H1 (cell line): ENCODE measurements at regions not wholly inside any gene's neighbourhood (a gene's known extent, or its start where the extent isn't known, plus 50 kb on each side); places are given as distances from the start of the nearest gene placed in this dataset.

ENCODE experiments used
- CTCF ChIA-PET: fragments of 300-600 bp; sonication (Branson Sonifier 250); formaldehyde crosslinking; loops from one replicate; lab custom pipeline; 2021; ENCODE audit not compliant: partially characterized antibody; lab: Charles Lee
- POLR2A ChIA-PET: fragments of 300-600 bp; sonication (Branson Sonifier 250); formaldehyde crosslinking; loops from one replicate; lab custom pipeline; 2021; ENCODE audit warnings: inconsistent platforms; ENCODE audit not compliant: partially characterized antibody; lab: Charles Lee
- DNase-seq, 2 experiments: peaks; one replicate each; pipeline versions ENCODE4 v3.0.0 to v3.0.0-alpha.2; 2010 to 2022; ENCODE audit warnings: low spot score in 2 of 2, low read depth in 1 of 2, mixed read lengths in 1 of 2
- FAIRE-seq: peaks from 2 replicates; lab custom pipeline; 2011; peaks lifted over from hg19 to GRCh38; lab: Jason Lieb, UNC
- H2AFZ ChIP-seq: 2 replicates; pipeline ENCODE4 v1.8.1; 2012; ENCODE audit warnings: low read length, inconsistent platforms
- H2AK5ac ChIP-seq: 2 replicates; pipeline ENCODE4 v1.6.1; 2013; ENCODE audit warnings: low read depth, low read length
- H2BK120ac ChIP-seq: replicated peaks from 2 replicates; pipeline ENCODE3; 2013; ENCODE audit warnings: low read depth, low read length, inconsistent platforms
- H2BK12ac ChIP-seq: 2 replicates; pipeline ENCODE4 v1.6.1; 2013; ENCODE audit warnings: low read depth, low read length
- H2BK15ac ChIP-seq: 2 replicates; pipeline ENCODE4 v1.6.1; 2013; ENCODE audit warnings: low read length
- H2BK20ac ChIP-seq: 2 replicates; pipeline ENCODE4 v1.6.1; 2013; ENCODE audit warnings: low read length
- H2BK5ac ChIP-seq: 2 replicates; pipeline ENCODE4 v1.6.1; 2013; ENCODE audit warnings: low read depth, low read length
- H3K14ac ChIP-seq: 2 replicates; pipeline ENCODE4 v1.6.1; 2013; ENCODE audit warnings: inconsistent platforms; ENCODE audit not compliant: insufficient read length
- H3K18ac ChIP-seq: 2 replicates; pipeline ENCODE4 v1.6.1; 2013; ENCODE audit warnings: low read length; ENCODE audit errors: extremely low read depth
- H3K23ac ChIP-seq: 2 replicates; pipeline ENCODE4 v1.6.1; 2013; ENCODE audit warnings: inconsistent platforms; ENCODE audit not compliant: insufficient read length
- H3K23me2 ChIP-seq: 2 replicates; pipeline ENCODE4 v1.6.1; 2013; ENCODE audit warnings: low read depth, low read length
- H3K27ac ChIP-seq: 2 replicates; pipeline ENCODE4 v1.6.1; 2011; ENCODE audit warnings: low read depth, low read length, inconsistent platforms
- H3K27me3 ChIP-seq, 4 experiments: replicated peaks in 1 of 4; 1 replicate in 1 of 4; 2 replicates in 3 of 4; pipeline versions ENCODE4 v1.6.1 to v1.8.1; 2011 to 2013; ENCODE audit warnings: low read length in 3 of 4, mild to moderate bottlenecking in 3 of 4, inconsistent platforms in 2 of 4, mixed read lengths in 2 of 4, moderate library complexity in 1 of 4; ENCODE audit not compliant: control insufficient read depth in 3 of 4, insufficient read depth in 3 of 4; ENCODE audit errors: extremely low read depth in 1 of 4
- H3K36me3 ChIP-seq, 4 experiments: 2 replicates each; pipeline versions ENCODE4 v1.6.1 to v1.8.1; 2011 to 2013; ENCODE audit warnings: mild to moderate bottlenecking in 4 of 4, low read length in 3 of 4, moderate library complexity in 2 of 4, control low read depth in 1 of 4, inconsistent platforms in 1 of 4; ENCODE audit not compliant: insufficient read depth in 4 of 4, control insufficient read depth in 2 of 4
- H3K4ac ChIP-seq: replicated peaks from 2 replicates; pipeline ENCODE3; 2013; ENCODE audit warnings: low read length, low read depth, mixed read lengths, inconsistent platforms; ENCODE audit not compliant: insufficient read length
- H3K4me1 ChIP-seq, 4 experiments: replicated peaks in 1 of 4; 1 replicate in 1 of 4; 2 replicates in 3 of 4; pipeline versions ENCODE4 v1.6.1 to v1.8.1; 2011 to 2013; ENCODE audit warnings: low read length in 3 of 4, inconsistent platforms in 2 of 4, mixed read lengths in 1 of 4; ENCODE audit not compliant: insufficient read depth in 4 of 4, control insufficient read depth in 3 of 4
- H3K4me2 ChIP-seq, 2 experiments: 2 replicates each; pipeline versions ENCODE4 v1.6.1 to v1.8.1; 2011 to 2013; ENCODE audit warnings: low read depth in 2 of 2, low read length in 2 of 2, control low read depth in 1 of 2, inconsistent platforms in 1 of 2, mild to moderate bottlenecking in 1 of 2; ENCODE audit not compliant: insufficient read depth in 1 of 2
- H3K4me3 ChIP-seq, 4 experiments: fragments of 200-600, 300-600 bp in 1 of 4; sonication (generic), shearing (Covaris generic), sonication (Bioruptor Twin) in 1 of 4; 2 replicates each; pipeline versions ENCODE4 v1.5.1 to v1.8.1; 2011 to 2016; ENCODE audit warnings: low read length in 4 of 4, low read depth in 3 of 4, control low read depth in 2 of 4, inconsistent platforms in 2 of 4, mild to moderate bottlenecking in 2 of 4, mixed read lengths in 1 of 4, moderate library complexity in 1 of 4; ENCODE audit not compliant: insufficient read depth in 2 of 4; ENCODE audit errors: extremely low read depth in 1 of 4
- H3K56ac ChIP-seq: replicated peaks from 2 replicates; pipeline ENCODE3; 2013; ENCODE audit warnings: low read depth, mild to moderate bottlenecking, mixed read lengths, low read length, inconsistent platforms; ENCODE audit not compliant: insufficient read length
- H3K79me1 ChIP-seq: 2 replicates; pipeline ENCODE4 v1.6.1; 2013; ENCODE audit warnings: low read depth, low read length, control low read depth
- H3K79me2 ChIP-seq, 2 experiments: 2 replicates each; pipeline versions ENCODE4 v1.6.1 to v1.8.1; 2012 to 2013; ENCODE audit warnings: low read length in 2 of 2, mild to moderate bottlenecking in 2 of 2, inconsistent platforms in 1 of 2; ENCODE audit not compliant: insufficient read depth in 2 of 2, control insufficient read depth in 1 of 2
- H3K9ac ChIP-seq, 4 experiments: replicated peaks in 1 of 4; 1 replicate in 1 of 4; 2 replicates in 3 of 4; pipeline versions ENCODE4 v1.6.1 to v1.8.1; 2011 to 2013; ENCODE audit warnings: low read depth in 3 of 4, low read length in 3 of 4, control low read depth in 2 of 4, mild to moderate bottlenecking in 2 of 4, moderate library complexity in 2 of 4, inconsistent platforms in 1 of 4; ENCODE audit errors: extremely low read depth in 1 of 4
- H3K9me3 ChIP-seq, 2 experiments: 2 replicates each; pipeline versions ENCODE4 v1.6.1 to v1.8.1; 2012 to 2013; ENCODE audit warnings: mild to moderate bottlenecking in 2 of 2, moderate library complexity in 2 of 2, control low read depth in 1 of 2, inconsistent platforms in 1 of 2, low read depth in 1 of 2, low read length in 1 of 2, mixed read lengths in 1 of 2; ENCODE audit not compliant: insufficient read depth in 2 of 2
- H4K20me1 ChIP-seq, 2 experiments: replicated peaks in 1 of 2; 2 replicates each; pipeline versions ENCODE3 to v1.8.1; 2011 to 2013; ENCODE audit warnings: inconsistent platforms in 2 of 2, low read length in 2 of 2, mild to moderate bottlenecking in 1 of 2; ENCODE audit not compliant: insufficient read depth in 2 of 2, control insufficient read depth in 1 of 2
- H4K5ac ChIP-seq: 2 replicates; pipeline ENCODE4 v1.6.1; 2013; ENCODE audit warnings: low read length, low read depth, mixed read lengths, inconsistent platforms; ENCODE audit not compliant: insufficient read length
- H4K8ac ChIP-seq: 2 replicates; pipeline ENCODE4 v1.8.0; 2013; ENCODE audit warnings: mild to moderate bottlenecking, moderate library complexity, low read length, inconsistent platforms; ENCODE audit not compliant: insufficient read depth; ENCODE audit errors: extremely low read depth
- H4K91ac ChIP-seq: replicated peaks from 2 replicates; pipeline ENCODE3; 2013; ENCODE audit warnings: low read length, mixed read lengths, inconsistent platforms; ENCODE audit not compliant: insufficient read length
- BRCA1 ChIP-seq: IDR thresholded peaks from 2 replicates; pipeline ENCODE4 v1.6.1; 2012; ENCODE audit warnings: low read depth, low read length, improper control_type of control experiment
- EP300 ChIP-seq, 2 experiments: IDR thresholded peaks; 1 replicate in 1 of 2; 2 replicates in 1 of 2; pipeline ENCODE4 v1.6.1; 2011 to 2012; ENCODE audit warnings: low read depth in 2 of 2, low read length in 2 of 2, mild to moderate bottlenecking in 2 of 2, borderline replicate concordance in 1 of 2, inconsistent platforms in 1 of 2, moderate library complexity in 1 of 2
- JUN ChIP-seq: IDR thresholded peaks from 2 replicates; pipeline ENCODE4 v1.6.1; 2011; ENCODE audit warnings: low read depth, mild to moderate bottlenecking, improper control_type of control experiment, low read length
- TCF12 ChIP-seq: IDR thresholded peaks from 2 replicates; pipeline ENCODE4 v1.6.1; 2011; ENCODE audit warnings: low read depth, mild to moderate bottlenecking, low read length
- TEAD4 ChIP-seq: IDR thresholded peaks from 2 replicates; pipeline ENCODE4 v1.6.1; 2012; ENCODE audit warnings: low read depth, low read length, inconsistent platforms, mixed read lengths
- WGBS, 2 experiments: shearing (Covaris generic) in 1 of 2; methylation state at CpG; one replicate each; pipeline versions ENCODE4 v1.1.6 to v1.1.7; 2013 to 2015; ENCODE audit warnings: low lambda C conversion rate in 2 of 2, mixed read lengths in 2 of 2, inconsistent platforms in 1 of 2, low coverage in 1 of 2, missing lambda C conversion rate in 1 of 2; ENCODE audit not compliant: insufficient replicate concordance in 2 of 2, insufficient coverage in 1 of 2, insufficient read length in 1 of 2; ENCODE audit errors: extremely low coverage in 1 of 2, missing lambda C conversion rate in 1 of 2; 5-methylcytosine and 5-hydroxymethylcytosine counted together

DNA sequence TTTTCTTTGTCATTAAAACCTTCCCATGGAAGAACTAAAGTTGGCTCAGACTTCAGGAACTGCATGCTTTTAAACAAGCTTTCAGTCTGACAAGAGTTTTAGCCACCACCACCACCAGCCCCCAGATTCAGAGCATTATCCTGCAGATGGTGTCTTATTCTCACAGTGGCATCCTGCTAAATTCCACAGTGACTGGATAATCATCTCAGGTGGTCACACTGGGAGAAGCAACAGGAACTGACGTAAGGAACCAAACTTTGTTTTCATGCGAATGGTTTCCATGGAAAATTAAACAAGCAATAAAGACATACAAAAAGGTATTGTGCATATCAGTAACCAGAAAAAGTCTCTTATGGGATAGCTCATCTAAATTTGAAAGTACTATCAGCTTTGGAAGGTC is 370.7 kb downstream of the FBXW7 start:
- Histone ChIP-seq H3K14ac (no peak overlapping the region), H3K36me3 (no peaks in the 10 kb centered on the region), H4K91ac (no peak overlapping the region)
- FAIRE-seq: peak; percentile 24
- TF ChIP-seq BRCA1 (no peak), JUN (0 out of 2 replicates have a peak, but pooled peaks have one; percentile 47), TCF12 (0 out of 2 replicates have a peak, but pooled peaks have one; percentile 30), EP300 (IDR thresholded peaks at IDR 0.05; ENCODE audit: borderline replicate concordance in 1 of 2, low read depth in 2 of 2, low read length in 2 of 2) (peak in 1 of 2 experiments; percentile 85; a peak in 2 of 3 replicates), TEAD4 (0 out of 2 replicates have a peak, but pooled peaks have one; percentile 47)
- TF ChIP-seq, all 59 proteins: peak for 4
- no peak overlapping the region for H3K4ac ChIP-seq
- H3K4me2 ChIP-seq: peak overlapping the region; percentile 27 to 50; a peak in 2 of 4 replicates
- ChIA-PET CTCF (interaction anchor here (1.4 kb wide), 1 partner anchor 120 kb away, joined by 3 read pairs; no protein-coding TSS in a partner anchor), POLR2A (interaction anchor here (1.2 kb wide), 1 partner anchor 16 kb away, joined by 3 read pairs; no protein-coding TSS in a partner anchor)
- H2AK5ac ChIP-seq: no peak overlapping the region
- no peak overlapping the region for H2BK20ac ChIP-seq
- no peak overlapping the region for H3K23ac ChIP-seq
- peak in 1 of 2 experiments; percentile 56 for DNase-seq
- H3K27me3 ChIP-seq: no peaks in the 10 kb centered on the region
- no peak overlapping the region for H3K4me3 ChIP-seq
- H2BK12ac ChIP-seq: no peak overlapping the region
- no peak overlapping the region for H3K18ac ChIP-seq
- H4K20me1 ChIP-seq: no peaks in the 10 kb centered on the region
- H4K5ac ChIP-seq: no peak overlapping the region
- peaks cover 3 to 19% (median 10%) of the 10 kb centered on the region in 4 experiments for H3K4me1 ChIP-seq
- WGBS, 2 experiments: 18% methylated on average over 2 of the region's 2 CpGs; no CpG with 5 or more reads in 1 of the 2 experiments
- no peaks in the 10 kb centered on the region for H3K79me1 ChIP-seq
- no peaks in the 10 kb centered on the region for H3K9me3 ChIP-seq
- no peaks in the 10 kb centered on the region for H3K23me2 ChIP-seq
- no peak overlapping the region for H4K8ac ChIP-seq
- no peak overlapping the region for H3K56ac ChIP-seq
- H3K9ac ChIP-seq: no peak overlapping the region
- H2BK120ac ChIP-seq: no peak overlapping the region
- H3K27ac ChIP-seq: no peak overlapping the region
- no peak overlapping the region for H2AFZ ChIP-seq
- no peak overlapping the region for H2BK15ac ChIP-seq
- no peak overlapping the region for H2BK5ac ChIP-seq
- H3K79me2 ChIP-seq: no peaks in the 10 kb centered on the region
